OCI-LY1 (cell line): ENCODE measurements at regions not wholly inside any gene's neighbourhood (a gene's known extent, or its start where the extent isn't known, plus 50 kb on each side); places are given as distances from the start of the nearest gene placed in this dataset.

ENCODE experiments used
- H2AFZ ChIP-seq: fragments of 200-600 bp; sonication (generic), shearing (Covaris generic); 2 replicates; pipeline ENCODE4 v1.6.0; 2014; ENCODE audit warnings: antibody characterized with exemption, mild to moderate bottlenecking, low read length
- H3F3A ChIP-seq: fragments of 200-600 bp; sonication (generic), shearing (Covaris generic); 2 replicates; pipeline ENCODE4 v1.6.0; 2014; ENCODE audit warnings: mild to moderate bottlenecking, antibody characterized with exemption, low read length, moderate library complexity; ENCODE audit not compliant: insufficient read depth
- H3K27ac ChIP-seq: fragments of 200-600 bp; sonication (generic); 2 replicates; pipeline ENCODE4 v1.5.1; 2014; ENCODE audit warnings: low read length, mixed run types, mild to moderate bottlenecking, low read depth; ENCODE audit not compliant: poor library complexity, severe bottlenecking
- H3K27me3 ChIP-seq: fragments of 200-600 bp; sonication (generic); 2 replicates; pipeline ENCODE4 v1.6.0; 2014; ENCODE audit warnings: antibody characterized with exemption, mild to moderate bottlenecking, low read length, moderate library complexity; ENCODE audit not compliant: insufficient read depth
- H3K36me3 ChIP-seq: fragments of 200-600 bp; sonication (generic); 2 replicates; pipeline ENCODE4 v1.6.1; 2014; ENCODE audit warnings: mild to moderate bottlenecking, antibody characterized with exemption, low read length, moderate library complexity, mixed read lengths; ENCODE audit not compliant: insufficient read depth
- H3K4me1 ChIP-seq: fragments of 200-600 bp; sonication (generic); 2 replicates; pipeline ENCODE4 v1.5.1; 2014; ENCODE audit warnings: mild to moderate bottlenecking, low read length, moderate library complexity; ENCODE audit not compliant: insufficient read depth, severe bottlenecking
- H3K4me2 ChIP-seq: fragments of 200-600 bp; sonication (generic), shearing (Covaris generic); 2 replicates; pipeline ENCODE4 v1.6.1; 2014; ENCODE audit warnings: low read length
- H3K4me3 ChIP-seq: fragments of 200-600 bp; sonication (generic); 2 replicates; pipeline ENCODE4 v1.5.1; 2014; ENCODE audit warnings: low read length, low read depth, mild to moderate bottlenecking, mixed read lengths; ENCODE audit not compliant: poor library complexity, severe bottlenecking
- H3K79me2 ChIP-seq: fragments of 200-600 bp; shearing (Covaris generic); 2 replicates; pipeline ENCODE4 v1.6.1; 2016; ENCODE audit warnings: mixed run types, low read length, mixed read lengths; ENCODE audit not compliant: insufficient read depth
- H3K9ac ChIP-seq: fragments of 200-600 bp; sonication (generic), shearing (Covaris generic); 2 replicates; pipeline ENCODE4 v1.6.1; 2014; ENCODE audit warnings: mild to moderate bottlenecking, low read length, mixed read lengths
- H3K9me2 ChIP-seq: fragments of 200-600 bp; sonication (generic), shearing (Covaris generic); 2 replicates; pipeline ENCODE4 v1.6.1; 2014; ENCODE audit warnings: low read depth, mild to moderate bottlenecking, low read length, mixed read lengths
- H3K9me3 ChIP-seq: fragments of 200-600 bp; shearing (Covaris generic); 2 replicates; pipeline ENCODE4 v1.6.1; 2014; ENCODE audit warnings: low read length, mixed read lengths
- H4K20me1 ChIP-seq: fragments of 200-600 bp; sonication (generic), shearing (Covaris generic); 2 replicates; pipeline ENCODE4 v1.6.0; 2016; ENCODE audit warnings: mild to moderate bottlenecking, low read length; ENCODE audit not compliant: insufficient read depth
- CTCF ChIP-seq: fragments of 200-600 bp; sonication (generic), shearing (Covaris generic); IDR thresholded peaks from 2 replicates; pipeline ENCODE4 v1.5.1; 2017; ENCODE audit warnings: mild to moderate bottlenecking, antibody characterized with exemption, low read length, moderate library complexity, mixed read lengths
- EZH2 ChIP-seq: fragments of 200-600 bp; sonication (generic), shearing (Covaris generic); IDR thresholded peaks from 2 replicates; pipeline ENCODE4 v1.8.0; 2017; ENCODE audit warnings: borderline replicate concordance, mixed run types, mild to moderate bottlenecking, antibody characterized with exemption, low read length, moderate library complexity, mixed read lengths

- Histone ChIP-seq H3K27ac (no peak overlapping the region), H3K9ac (no peak overlapping the region), H3K9me2 (no peaks in the 10 kb centered on the region), H3K79me2 (no peaks in the 10 kb centered on the region), H4K20me1 (no peaks in the 10 kb centered on the region), H3K4me2 (no peak overlapping the region), H3K4me3 (no peak overlapping the region), H3K4me1 (no peaks in the 10 kb centered on the region), H3F3A (no peaks in the 10 kb centered on the region), H2AFZ (no peak overlapping the region), H3K9me3 (no peaks in the 10 kb centered on the region), H3K27me3 (no peaks in the 10 kb centered on the region), H3K36me3 (no peaks in the 10 kb centered on the region)
- TF ChIP-seq EZH2 (no peak), CTCF (no peak)
These were observed 51.2 kb upstream of the RPS23 start for GRCh38 chr5:82329393-82329792.
